HG03097 (cell line): ENCODE measurements at regions not wholly inside any gene's neighbourhood (a gene's known extent, or its start where the extent isn't known, plus 50 kb on each side); places are given as distances from the start of the nearest gene placed in this dataset.
"Not testable (repeated sequence)": the region's sequence is repeated elsewhere in the genome, so short reads cannot be mapped to it uniquely, and the experiment has no call there.

ENCODE experiments used
- ATAC-seq: cut with Tn5 transposase; IDR thresholded peaks from one replicate; pipeline ENCODE4 v1.9.1; 2021; ENCODE audit not compliant: unreplicated experiment, low FRiP score

GRCh38 chr5:57931807-57932206, 449.2 kb upstream of the ACTBL2 start:
- no peak for ATAC-seq

- ATAC-seq, result no peak
Measured at GRCh38 chr5:57931352-57931751, 448.7 kb upstream of the ACTBL2 start.

GRCh38 chr5:57929271-57929670, 446.7 kb upstream of the ACTBL2 start:
- no peak for ATAC-seq

- not testable (repeated sequence) for ATAC-seq
Measured at GRCh38 chr5:57923094-57923493, 440.5 kb upstream of the ACTBL2 start.

- no peak for ATAC-seq
Measured at GRCh38 chr5:57917004-57917403, 434.4 kb upstream of the ACTBL2 start.

GRCh38 chr5:57915536-57915935, 432.9 kb upstream of the ACTBL2 start:
- ATAC-seq, result no peak

GRCh38 chr5:57911438-57911837, 428.8 kb upstream of the ACTBL2 start:
- ATAC-seq, result no peak

- ATAC-seq, result no peak
Measured at GRCh38 chr5:57906671-57907070, 424.1 kb upstream of the ACTBL2 start.

GRCh38 chr5:57903458-57903857, 420.8 kb upstream of the ACTBL2 start:
- no peak for ATAC-seq

GRCh38 chr5:57902095-57902494, 419.5 kb upstream of the ACTBL2 start:
- ATAC-seq, result no peak

GRCh38 chr5:57900381-57900944, 417.9 kb upstream of the ACTBL2 start:
- no peak for ATAC-seq

- ATAC-seq, result no peak
Measured at GRCh38 chr5:57896576-57896975, 414.0 kb upstream of the ACTBL2 start.

GRCh38 chr5:57895766-57896165, 413.2 kb upstream of the ACTBL2 start:
- ATAC-seq, result no peak

GRCh38 chr5:57893926-57894325, 411.3 kb upstream of the ACTBL2 start:
- ATAC-seq, result no peak

- ATAC-seq, result no peak
Measured at GRCh38 chr5:57891443-57891842, 408.8 kb upstream of the ACTBL2 start.

- no peak for ATAC-seq
Measured at GRCh38 chr5:57889558-57889957, 406.9 kb upstream of the ACTBL2 start.

- no peak for ATAC-seq
Measured at GRCh38 chr5:57887851-57888621, 405.4 kb upstream of the ACTBL2 start.

GRCh38 chr5:57884346-57885102, 401.9 kb upstream of the ACTBL2 start:
- ATAC-seq, result no peak

- no peak for ATAC-seq
Measured at GRCh38 chr5:57880216-57880615, 397.6 kb upstream of the ACTBL2 start.

- ATAC-seq, result no peak
Measured at GRCh38 chr5:57878301-57878722, 395.7 kb upstream of the ACTBL2 start.

- no peak for ATAC-seq
Measured at GRCh38 chr5:57871496-57871895, 388.9 kb upstream of the ACTBL2 start.

GRCh38 chr5:57870267-57870666, 387.7 kb upstream of the ACTBL2 start:
- ATAC-seq, result not testable (repeated sequence)
